ENCODE measurements at regions not wholly inside any gene's neighbourhood (a gene's known extent, or its start where the extent isn't known, plus 50 kb on each side); places are given as distances from the start of the nearest gene placed in this dataset.

- no peaks in the 10 kb centered on the region for H3K27me3 ChIP-seq (ENCODE audit: insufficient read depth, low read depth)
- no peaks in the 10 kb centered on the region for H3K4me1 ChIP-seq (ENCODE audit: low read depth, poor library complexity, severe bottlenecking)
- TF ChIP-seq CTCF (conservative IDR thresholded peaks at IDR 0.05; ENCODE audit: low read depth, low read length): no peak
- no peak overlapping the region for H2AFZ ChIP-seq (ENCODE audit: low read depth)
- no peaks in the 10 kb centered on the region for H3K79me2 ChIP-seq (ENCODE audit: insufficient read depth, low read depth)
- no peaks in the 10 kb centered on the region for H3K36me3 ChIP-seq (ENCODE audit: insufficient read depth)
- no peak overlapping the region for H3K27ac ChIP-seq
- no peak overlapping the region for H3K4me2 ChIP-seq
- no peaks in the 10 kb centered on the region for H4K20me1 ChIP-seq (ENCODE audit: insufficient read depth)
- no peak overlapping the region for H3K9ac ChIP-seq
- H3K4me3 ChIP-seq (IDR thresholded peaks at IDR 0.05; ENCODE audit: insufficient read depth, low read depth, low read length): no peak overlapping the region
Observed at GRCh38 chr7:85703251-85704010, 516.6 kb upstream of the SEMA3D start.

- Histone ChIP-seq H3K4me2 (no peak overlapping the region), H4K20me1 (ENCODE audit: insufficient read depth) (no peaks in the 10 kb centered on the region), H3K27me3 (ENCODE audit: insufficient read depth, low read depth) (no peaks in the 10 kb centered on the region), H3K36me3 (ENCODE audit: insufficient read depth) (no peaks in the 10 kb centered on the region), H3K4me1 (ENCODE audit: low read depth, poor library complexity, severe bottlenecking) (no peaks in the 10 kb centered on the region), H3K27ac (no peak overlapping the region), H2AFZ (ENCODE audit: low read depth) (no peak overlapping the region), H3K79me2 (ENCODE audit: insufficient read depth, low read depth) (no peaks in the 10 kb centered on the region), H3K4me3 (IDR thresholded peaks at IDR 0.05; ENCODE audit: insufficient read depth, low read depth, low read length) (no peak overlapping the region), H3K9ac (no peak overlapping the region)
- no peak for TF ChIP-seq CTCF (conservative IDR thresholded peaks at IDR 0.05; ENCODE audit: low read depth, low read length)
Observed at GRCh38 chr7:85702348-85702747, 515.5 kb upstream of the SEMA3D start.

- H3K4me2 ChIP-seq: no peak overlapping the region
- H3K9ac ChIP-seq: no peak overlapping the region
- H3K4me3 ChIP-seq (IDR thresholded peaks at IDR 0.05; ENCODE audit: insufficient read depth, low read depth, low read length): no peak overlapping the region
- no peaks in the 10 kb centered on the region for H3K4me1 ChIP-seq (ENCODE audit: low read depth, poor library complexity, severe bottlenecking)
- no peaks in the 10 kb centered on the region for H4K20me1 ChIP-seq (ENCODE audit: insufficient read depth)
- no peak overlapping the region for H3K27ac ChIP-seq
- H3K79me2 ChIP-seq (ENCODE audit: insufficient read depth, low read depth): no peaks in the 10 kb centered on the region
- no peaks in the 10 kb centered on the region for H3K27me3 ChIP-seq (ENCODE audit: insufficient read depth, low read depth)
- no peak for TF ChIP-seq CTCF (conservative IDR thresholded peaks at IDR 0.05; ENCODE audit: low read depth, low read length)
- no peaks in the 10 kb centered on the region for H3K36me3 ChIP-seq (ENCODE audit: insufficient read depth)
- no peak overlapping the region for H2AFZ ChIP-seq (ENCODE audit: low read depth)
Observed at GRCh38 chr7:85699482-85699881, 512.6 kb upstream of the SEMA3D start.

GRCh38 chr7:85695533-85695932, 508.7 kb upstream of the SEMA3D start:
- Histone ChIP-seq H3K4me1 (ENCODE audit: low read depth, poor library complexity, severe bottlenecking) (no peaks in the 10 kb centered on the region), H3K4me2 (no peak overlapping the region), H3K4me3 (IDR thresholded peaks at IDR 0.05; ENCODE audit: insufficient read depth, low read depth, low read length) (no peak overlapping the region), H3K79me2 (ENCODE audit: insufficient read depth, low read depth) (no peaks in the 10 kb centered on the region), H3K27ac (no peak overlapping the region), H3K27me3 (ENCODE audit: insufficient read depth, low read depth) (no peaks in the 10 kb centered on the region), H2AFZ (ENCODE audit: low read depth) (no peak overlapping the region), H3K9ac (no peak overlapping the region), H4K20me1 (ENCODE audit: insufficient read depth) (no peaks in the 10 kb centered on the region), H3K36me3 (ENCODE audit: insufficient read depth) (no peaks in the 10 kb centered on the region)
- TF ChIP-seq CTCF (conservative IDR thresholded peaks at IDR 0.05; ENCODE audit: low read depth, low read length): no peak
